GM23338 (cell line): ENCODE measurements at regions not wholly inside any gene's neighbourhood (a gene's known extent, or its start where the extent isn't known, plus 50 kb on each side); places are given as distances from the start of the nearest gene placed in this dataset.

ENCODE experiments used
- ATAC-seq: fragments of 200-7000 bp; cut with Tn5 transposase; 3 replicates; pipeline ENCODE4 v1.9.1; 2020
- DNase-seq: peaks from one replicate; pipeline ENCODE4 v3.0.0-alpha.2; 2015; ENCODE audit warnings: low spot score
- H2AFZ ChIP-seq: fragments of 200-600 bp; sonication (generic); 2 replicates; pipeline ENCODE4 v1.8.0; 2016; ENCODE audit warnings: antibody characterized with exemption, mild to moderate bottlenecking, moderate library complexity
- H3F3A ChIP-seq: fragments of 200-600 bp; sonication (generic); replicated peaks from 2 replicates; pipeline ENCODE4 v1.8.0; 2017; ENCODE audit warnings: antibody characterized with exemption, mixed run types, low read depth
- H3K27ac ChIP-seq: fragments of 200-600 bp; sonication (generic); 2 replicates; pipeline ENCODE4 v1.6.1; 2016; ENCODE audit warnings: low read depth
- H3K27me3 ChIP-seq: fragments of 200-600 bp; sonication (generic); 2 replicates; pipeline ENCODE4 v1.8.0; 2016; ENCODE audit warnings: mild to moderate bottlenecking, mixed run types, moderate library complexity; ENCODE audit not compliant: insufficient read depth
- H3K36me3 ChIP-seq: fragments of 200-600 bp; sonication (generic); 2 replicates; pipeline ENCODE4 v1.8.0; 2016; ENCODE audit warnings: mild to moderate bottlenecking; ENCODE audit not compliant: insufficient read depth
- H3K4me1 ChIP-seq: fragments of 200-600 bp; sonication (generic); 2 replicates; pipeline ENCODE4 v1.8.0; 2016; ENCODE audit warnings: mild to moderate bottlenecking, moderate library complexity; ENCODE audit not compliant: insufficient read depth
- H3K4me2 ChIP-seq: fragments of 200-600 bp; sonication (generic); 2 replicates; pipeline ENCODE4 v1.7.1; 2017; ENCODE audit warnings: mixed run types
- H3K4me3 ChIP-seq: fragments of 200-600 bp; sonication (generic); 2 replicates; pipeline ENCODE4 v1.6.1; 2016; ENCODE audit warnings: mixed run types
- H3K79me2 ChIP-seq: fragments of 200-600 bp; sonication (generic); replicated peaks from 2 replicates; pipeline ENCODE4 v1.8.0; 2017; ENCODE audit warnings: mild to moderate bottlenecking; ENCODE audit not compliant: insufficient read depth
- H3K9me2 ChIP-seq: fragments of 200-600 bp; sonication (generic); 2 replicates; pipeline ENCODE4 v1.8.0; 2017; ENCODE audit not compliant: insufficient read depth
- H4K20me1 ChIP-seq: fragments of 200-600 bp; sonication (generic); replicated peaks from 2 replicates; pipeline ENCODE4 v1.8.0; 2017; ENCODE audit warnings: mild to moderate bottlenecking; ENCODE audit not compliant: insufficient read depth
- H3K27ac Mint-ChIP-seq: 2 replicates; pipeline ENCODE4 v1.8.0; 2020; ENCODE audit warnings: inconsistent platforms, mild to moderate bottlenecking, moderate library complexity, mixed read lengths
- H3K27me3 Mint-ChIP-seq: 3 replicates; pipeline ENCODE4 v1.8.0; 2022; ENCODE audit warnings: low read depth, mild to moderate bottlenecking, moderate library complexity, mixed read lengths, inconsistent platforms; ENCODE audit not compliant: insufficient read depth, poor library complexity
- H3K36me3 Mint-ChIP-seq: 3 replicates; pipeline ENCODE4 v1.8.0; 2021; ENCODE audit warnings: low read depth, mild to moderate bottlenecking, inconsistent platforms, moderate library complexity, mixed read lengths
- H3K4me1 Mint-ChIP-seq: 3 replicates; pipeline ENCODE4 v1.8.0; 2020; ENCODE audit warnings: mild to moderate bottlenecking, inconsistent platforms, mixed read lengths
- H3K4me3 Mint-ChIP-seq: 3 replicates; pipeline ENCODE4 v1.8.0; 2021; ENCODE audit warnings: moderate library complexity, mild to moderate bottlenecking, inconsistent platforms, mixed read lengths
- H3K9me3 Mint-ChIP-seq: 3 replicates; pipeline ENCODE4 v1.8.0; 2020; ENCODE audit warnings: moderate library complexity, mild to moderate bottlenecking, inconsistent platforms, mixed read lengths
- CREB1 ChIP-seq: fragments of 250-450 bp; sonication (Bioruptor Pico); IDR thresholded peaks from 2 replicates; pipeline ENCODE4 v1.5.0; 2020; ENCODE audit warnings: low read depth, mild to moderate bottlenecking, moderate library complexity
- EZH2phosphoT487 ChIP-seq: fragments of 200-600 bp; sonication (generic); IDR thresholded peaks from one replicate; pipeline ENCODE4 v1.8.1; 2018; ENCODE audit warnings: antibody characterized with exemption; ENCODE audit not compliant: unreplicated experiment
- JUNB ChIP-seq: IDR thresholded peaks from one replicate; pipeline ENCODE4 v1.6.1; 2016; ENCODE audit warnings: antibody characterized with exemption; ENCODE audit not compliant: unreplicated experiment
- POLR2AphosphoS5 ChIP-seq: IDR thresholded peaks from 2 replicates; pipeline ENCODE4 v1.6.1; 2016; ENCODE audit warnings: antibody characterized with exemption, low read depth
- ZNF331 ChIP-seq: fragments of 250-450 bp; sonication (Bioruptor Pico); IDR thresholded peaks from 2 replicates; pipeline ENCODE4 v1.5.0; 2020; ENCODE audit warnings: low read depth, mild to moderate bottlenecking, moderate library complexity
- ZNF462 ChIP-seq: fragments of 250-450 bp; sonication (Bioruptor Pico); IDR thresholded peaks from 2 replicates; pipeline ENCODE4 v1.5.0; 2020; ENCODE audit warnings: mild to moderate bottlenecking, moderate library complexity
- TF ChIP-seq, protein P1 (sequence below), 2 experiments: fragments of 200-600 bp in 1 of 2; sonication (generic) in 1 of 2; conservative IDR thresholded peaks; 2 replicates each; pipeline versions ENCODE4 v1.5.1 to v1.6.1; 2016 to 2017; ENCODE audit warnings: antibody characterized with exemption in 2 of 2, low read depth in 2 of 2, mild to moderate bottlenecking in 2 of 2, moderate library complexity in 1 of 2

DNA sequence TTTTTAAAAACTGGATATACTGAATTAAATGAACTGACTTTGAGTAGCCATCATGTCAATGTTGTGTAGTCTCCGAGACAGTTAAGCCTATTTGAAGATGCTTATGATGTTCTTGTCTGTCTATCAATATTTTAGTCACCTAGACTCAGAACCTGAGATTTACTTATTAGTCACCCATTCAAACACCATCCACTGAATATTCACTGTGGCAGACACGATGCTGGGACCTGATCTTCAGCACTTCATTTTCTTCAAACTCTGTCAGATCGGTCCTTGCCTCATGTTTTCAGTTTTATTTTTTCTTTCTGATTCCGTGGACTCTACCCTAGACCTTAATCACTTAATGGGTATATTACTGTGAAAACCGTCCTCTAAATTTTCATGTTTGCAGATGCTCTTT is 123.7 kb upstream of the MCHR2 start:
- Mint-ChIP-seq H3K36me3 (no peaks in the 10 kb centered on the region), H3K4me3 (no peak overlapping the region), H3K9me3 (no peaks in the 10 kb centered on the region), H3K27ac (no peak overlapping the region), H3K4me1 (peaks cover 3% of the 10 kb centered on the region; the same call in 2 of the 3 replicates), H3K27me3 (no peaks in the 10 kb centered on the region)
- Histone ChIP-seq H3K79me2 (no peaks in the 10 kb centered on the region), H4K20me1 (no peaks in the 10 kb centered on the region), H3K9me2 (no peaks in the 10 kb centered on the region), H2AFZ (no peak overlapping the region), H3K36me3 (no peaks in the 10 kb centered on the region), H3F3A (no peaks in the 10 kb centered on the region), H3K4me3 (no peak overlapping the region), H3K27ac (no peak overlapping the region), H3K4me2 (no peak overlapping the region), H3K4me1 (no peaks in the 10 kb centered on the region), H3K27me3 (no peaks in the 10 kb centered on the region)
- DNase-seq (no peak), ATAC-seq (no peak)
- TF ChIP-seq ZNF462 (CRISPR knock-in tag): no peak
- TF ChIP-seq EZH2phosphoT487: no peak
- TF ChIP-seq ZNF331 (CRISPR knock-in tag): no peak
- no peak for TF ChIP-seq CREB1 (CRISPR knock-in tag)
- TF ChIP-seq JUNB: no peak
- no peak for TF ChIP-seq POLR2AphosphoS5

DNA sequence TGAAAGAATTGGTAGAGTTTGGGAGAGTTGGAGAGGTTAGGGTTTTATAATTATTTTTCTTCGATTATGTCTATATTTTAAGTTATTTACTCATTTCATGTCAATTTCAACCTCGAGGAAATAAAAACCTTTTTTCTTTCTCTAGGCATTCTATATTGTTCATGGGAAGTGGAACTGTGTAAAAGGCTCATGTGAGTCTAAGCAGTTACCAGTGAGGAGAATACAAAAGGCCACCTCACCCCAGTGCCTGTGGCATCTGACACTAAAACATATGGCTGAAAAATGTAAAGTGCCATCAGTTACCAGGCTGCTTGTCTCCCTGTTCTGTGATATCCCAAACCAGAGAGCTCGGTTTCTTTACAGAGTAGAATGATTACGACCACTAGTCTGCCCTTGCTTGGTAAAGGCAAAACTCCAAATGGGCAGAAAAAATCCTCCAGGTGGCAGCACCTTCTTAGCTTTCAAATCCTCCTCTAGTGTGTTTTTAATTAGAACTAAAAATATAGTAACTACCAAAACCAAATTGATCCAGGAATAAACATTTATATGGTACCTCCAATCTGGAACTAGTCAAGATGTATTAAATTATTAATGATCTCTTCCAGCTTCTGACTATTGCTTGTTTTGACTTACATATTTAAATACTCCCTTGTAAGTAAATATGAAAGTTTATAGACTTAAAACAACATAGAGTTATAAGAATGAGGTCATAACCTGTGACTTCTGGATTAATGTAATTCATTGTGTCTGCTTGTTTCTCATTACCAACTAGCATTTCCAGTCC is 122.6 kb upstream of the MCHR2 start:
- Histone ChIP-seq H3K4me1 (no peaks in the 10 kb centered on the region), H3K4me3 (no peak overlapping the region), H3K9me2 (no peaks in the 10 kb centered on the region), H3K79me2 (no peaks in the 10 kb centered on the region), H4K20me1 (no peaks in the 10 kb centered on the region), H3K27ac (no peak overlapping the region), H3F3A (no peaks in the 10 kb centered on the region), H3K27me3 (no peaks in the 10 kb centered on the region), H2AFZ (no peak overlapping the region), H3K4me2 (no peak overlapping the region), H3K36me3 (no peaks in the 10 kb centered on the region)
- H3K9me3 Mint-ChIP-seq: no peaks in the 10 kb centered on the region
- TF ChIP-seq ZNF331 (CRISPR knock-in tag): no peak
- TF ChIP-seq, protein P1, sequence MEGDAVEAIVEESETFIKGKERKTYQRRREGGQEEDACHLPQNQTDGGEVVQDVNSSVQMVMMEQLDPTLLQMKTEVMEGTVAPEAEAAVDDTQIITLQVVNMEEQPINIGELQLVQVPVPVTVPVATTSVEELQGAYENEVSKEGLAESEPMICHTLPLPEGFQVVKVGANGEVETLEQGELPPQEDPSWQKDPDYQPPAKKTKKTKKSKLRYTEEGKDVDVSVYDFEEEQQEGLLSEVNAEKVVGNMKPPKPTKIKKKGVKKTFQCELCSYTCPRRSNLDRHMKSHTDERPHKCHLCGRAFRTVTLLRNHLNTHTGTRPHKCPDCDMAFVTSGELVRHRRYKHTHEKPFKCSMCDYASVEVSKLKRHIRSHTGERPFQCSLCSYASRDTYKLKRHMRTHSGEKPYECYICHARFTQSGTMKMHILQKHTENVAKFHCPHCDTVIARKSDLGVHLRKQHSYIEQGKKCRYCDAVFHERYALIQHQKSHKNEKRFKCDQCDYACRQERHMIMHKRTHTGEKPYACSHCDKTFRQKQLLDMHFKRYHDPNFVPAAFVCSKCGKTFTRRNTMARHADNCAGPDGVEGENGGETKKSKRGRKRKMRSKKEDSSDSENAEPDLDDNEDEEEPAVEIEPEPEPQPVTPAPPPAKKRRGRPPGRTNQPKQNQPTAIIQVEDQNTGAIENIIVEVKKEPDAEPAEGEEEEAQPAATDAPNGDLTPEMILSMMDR (conservative IDR thresholded peaks at IDR 0.05; ENCODE audit: low read depth in 2 of 2): peak; percentile 77 to 88
- H3K27me3 Mint-ChIP-seq: peaks cover 1% of the 10 kb centered on the region
- no peak overlapping the region for H3K27ac Mint-ChIP-seq
- H3K4me3 Mint-ChIP-seq: no peak overlapping the region
- peaks cover 3% of the 10 kb centered on the region; the same call in 2 of the 3 replicates for H3K4me1 Mint-ChIP-seq
- ATAC-seq: peak; percentile 91
- H3K36me3 Mint-ChIP-seq: no peaks in the 10 kb centered on the region
- peak; percentile 88 for DNase-seq
